GM21825 (cell line): ENCODE measurements at regions not wholly inside any gene's neighbourhood (a gene's known extent, or its start where the extent isn't known, plus 50 kb on each side); places are given as distances from the start of the nearest gene placed in this dataset.
"Not testable (repeated sequence)": the region's sequence is repeated elsewhere in the genome, so short reads cannot be mapped to it uniquely, and the experiment has no call there.

Experiments
- ATAC-seq: cut with Tn5 transposase; IDR thresholded peaks from one replicate; pipeline ENCODE4 v1.9.1; 2021; ENCODE audit warnings: mild to moderate bottlenecking, moderate library complexity; ENCODE audit not compliant: unreplicated experiment

DNA sequence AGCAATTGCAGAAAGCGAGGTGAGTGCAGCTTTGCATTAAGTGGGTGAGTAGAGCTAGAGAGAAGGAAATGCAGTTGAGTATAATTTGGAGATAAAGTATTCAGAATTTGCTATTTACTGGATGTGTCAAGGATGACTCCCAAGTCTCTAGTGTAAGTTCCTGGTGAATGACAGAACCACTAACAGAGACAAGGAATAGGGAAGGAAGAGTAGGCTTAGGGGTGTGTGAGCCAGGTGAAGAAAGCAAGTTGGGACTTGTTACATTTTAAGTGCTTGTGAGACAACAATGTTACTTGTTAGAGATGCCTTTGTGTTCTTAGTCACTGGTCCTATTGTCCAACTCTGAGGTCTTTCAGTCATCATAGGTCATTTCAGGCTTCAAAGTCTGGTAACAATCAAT lies 70.8 kb downstream of the TBC1D26 start:
- ATAC-seq = not testable (repeated sequence)

DNA sequence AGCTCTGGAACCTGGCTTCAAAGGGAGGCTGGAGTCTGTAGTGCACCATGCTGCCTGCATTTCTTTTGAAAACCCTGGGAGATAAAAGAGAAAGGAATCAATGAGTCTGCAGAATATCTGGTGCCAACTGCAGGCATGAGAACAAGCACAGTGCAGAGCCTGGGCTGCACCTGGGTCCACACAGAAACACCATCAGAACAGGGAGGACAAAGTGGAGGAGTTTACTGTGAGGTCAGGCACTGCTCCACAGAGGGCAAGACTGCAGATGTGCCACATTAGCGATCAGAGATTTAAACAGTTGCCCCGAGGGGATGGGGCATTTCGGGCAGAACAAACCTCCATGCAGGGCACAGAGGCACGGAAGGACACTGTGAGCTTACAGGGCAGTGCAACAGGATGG lies 74.7 kb downstream of the TBC1D26 start:
- ATAC-seq = not testable (repeated sequence)

DNA sequence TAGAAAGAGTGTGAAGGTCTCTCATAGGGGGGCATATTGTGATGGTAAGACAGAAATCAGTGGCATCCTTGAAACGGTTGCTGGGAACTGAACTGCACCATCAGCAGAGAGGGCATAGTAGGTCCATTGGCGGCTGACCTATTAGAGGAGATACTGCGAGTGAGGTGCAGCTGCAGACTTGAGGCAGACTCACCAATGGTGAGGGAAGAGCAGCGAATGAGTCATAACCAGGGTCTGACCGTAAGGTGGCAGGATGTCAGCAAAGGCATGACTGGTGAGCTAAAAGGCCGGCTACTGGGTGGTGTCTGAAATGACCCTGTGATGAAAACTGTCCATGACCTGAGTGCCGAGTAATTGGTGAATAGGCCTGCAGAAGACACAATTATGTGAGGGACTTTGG lies 81.3 kb downstream of the TBC1D26 start:
- ATAC-seq = not testable (repeated sequence)

DNA sequence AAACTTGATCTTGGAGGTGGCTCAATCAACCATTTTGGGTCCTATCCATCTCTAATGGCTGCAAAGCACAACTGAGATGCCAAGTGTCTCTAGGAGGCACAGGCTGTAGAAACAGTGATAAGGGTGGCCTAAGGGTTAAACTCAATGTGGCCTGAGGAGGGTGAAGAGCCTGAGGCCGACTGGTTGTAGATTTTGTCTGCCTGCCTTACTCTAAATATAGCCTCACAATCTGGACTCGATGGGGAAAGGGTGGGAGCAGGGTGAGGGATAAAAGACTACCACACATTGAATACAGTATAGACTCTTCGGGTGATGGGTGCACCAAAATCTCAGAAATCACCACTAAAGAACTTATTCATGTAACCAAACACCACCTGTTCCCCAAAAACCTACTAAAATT lies 81.9 kb downstream of the TBC1D26 start:
- not testable (repeated sequence) for ATAC-seq

DNA sequence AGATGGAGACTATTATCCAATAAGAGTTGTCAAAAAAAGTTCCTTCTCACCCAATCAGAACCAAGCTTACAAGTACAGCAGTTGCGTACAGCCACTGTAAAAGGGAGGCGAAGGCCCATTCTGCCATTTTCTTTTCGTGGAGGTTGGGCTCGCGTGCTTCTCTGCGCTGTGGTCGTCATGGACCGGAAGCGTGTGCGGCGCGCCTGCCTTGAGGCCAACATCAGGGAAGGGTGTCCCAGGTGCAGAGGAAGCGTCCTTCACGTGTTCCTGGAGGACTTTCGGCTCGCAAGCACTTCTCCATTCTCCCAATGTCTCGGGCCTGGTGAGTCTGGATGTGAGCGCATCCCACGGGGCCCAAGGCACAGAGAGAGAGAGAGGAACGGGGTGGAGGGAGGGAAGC lies 85.8 kb downstream of the TBC1D26 start:
- ATAC-seq = not testable (repeated sequence)

DNA sequence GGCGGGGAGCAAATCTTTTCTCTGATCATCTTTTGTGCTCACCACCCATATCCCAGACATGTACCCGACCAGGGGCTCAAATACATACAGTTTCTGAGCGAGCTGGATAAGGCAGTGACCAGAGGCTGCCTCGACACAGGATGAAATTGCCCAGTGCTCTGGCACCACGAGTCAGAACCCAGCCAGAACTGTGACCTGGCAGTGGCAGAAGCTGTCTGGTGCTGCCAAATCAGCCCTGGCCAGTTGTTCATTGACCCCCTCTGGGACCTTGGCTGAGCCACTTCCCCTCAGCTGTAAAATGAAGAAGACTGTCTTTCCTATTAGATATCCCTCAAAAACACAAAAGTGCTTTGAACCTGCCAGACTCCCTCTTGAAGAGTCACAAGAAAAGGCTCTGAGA lies 90.2 kb downstream of the TBC1D26 start:
- ATAC-seq = not testable (repeated sequence)

DNA sequence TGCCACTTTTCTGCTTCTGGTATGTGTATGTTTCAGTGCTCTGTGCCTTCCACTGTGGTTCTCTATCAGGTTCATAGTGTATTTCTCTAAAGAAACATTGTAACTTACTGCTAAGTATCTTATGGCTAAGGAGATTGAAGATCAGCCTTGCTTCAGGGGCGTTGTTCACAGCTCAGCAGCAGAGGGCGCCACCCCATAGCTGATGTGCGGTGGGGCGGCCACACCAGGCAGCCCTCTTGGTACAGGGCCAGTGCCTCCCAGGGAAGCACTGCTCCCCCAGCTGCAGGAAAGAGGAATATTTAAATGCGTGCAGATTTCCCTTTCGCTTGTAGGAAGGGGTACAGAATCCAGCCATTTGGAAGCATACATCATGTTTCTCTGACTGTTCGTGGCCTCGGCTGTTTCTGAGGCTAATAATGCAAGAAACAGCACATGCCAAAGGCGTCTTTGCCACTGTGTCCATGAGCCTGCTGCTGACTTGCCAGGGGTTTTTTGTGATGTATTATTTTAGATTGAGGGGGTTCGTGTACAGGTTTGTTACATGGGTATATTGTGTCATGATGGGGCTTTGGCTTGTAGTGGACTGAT lies 96.7 kb downstream of the TBC1D26 start:
- ATAC-seq = not testable (repeated sequence)

DNA sequence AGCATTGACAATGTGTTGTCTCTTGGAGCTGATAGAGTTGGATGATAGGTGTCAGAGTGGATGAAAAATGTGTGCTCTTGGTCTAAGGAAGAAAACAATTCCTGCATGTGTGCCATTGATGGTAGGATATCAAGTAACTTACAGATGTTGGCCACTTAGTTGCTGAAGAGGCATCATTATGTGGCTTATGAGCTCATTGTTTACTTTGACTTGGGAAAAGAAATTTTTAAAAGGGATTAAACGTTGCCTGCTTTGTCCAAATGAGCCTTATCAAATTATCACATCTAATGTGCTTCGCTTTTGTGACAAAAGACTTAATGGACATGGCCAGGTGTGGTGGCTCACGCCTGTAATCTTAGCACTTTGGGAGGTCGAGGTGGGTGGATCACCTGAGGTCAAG lies 98.1 kb downstream of the TBC1D26 start:
- not testable (repeated sequence) for ATAC-seq

DNA sequence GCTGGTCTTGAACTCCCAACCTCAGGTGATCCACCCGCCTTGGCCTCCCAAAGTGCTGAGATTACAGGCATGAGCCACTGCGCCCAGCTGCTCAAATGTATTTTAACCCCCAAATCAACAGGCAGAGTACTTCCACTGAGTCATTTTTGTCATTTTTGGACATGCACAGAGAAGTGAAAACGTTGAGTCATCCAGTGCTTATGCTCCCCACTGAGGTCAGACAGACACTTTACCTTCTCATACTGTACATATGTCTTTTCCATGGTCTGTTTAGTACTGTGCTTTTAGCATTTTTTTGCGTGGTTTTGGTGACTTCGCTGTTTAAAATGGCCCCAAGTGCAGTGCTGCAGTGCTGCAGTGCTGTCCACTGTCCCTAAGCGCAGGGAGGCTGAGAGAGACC lies 99.1 kb downstream of the TBC1D26 start:
- peak; percentile 85 for ATAC-seq

DNA sequence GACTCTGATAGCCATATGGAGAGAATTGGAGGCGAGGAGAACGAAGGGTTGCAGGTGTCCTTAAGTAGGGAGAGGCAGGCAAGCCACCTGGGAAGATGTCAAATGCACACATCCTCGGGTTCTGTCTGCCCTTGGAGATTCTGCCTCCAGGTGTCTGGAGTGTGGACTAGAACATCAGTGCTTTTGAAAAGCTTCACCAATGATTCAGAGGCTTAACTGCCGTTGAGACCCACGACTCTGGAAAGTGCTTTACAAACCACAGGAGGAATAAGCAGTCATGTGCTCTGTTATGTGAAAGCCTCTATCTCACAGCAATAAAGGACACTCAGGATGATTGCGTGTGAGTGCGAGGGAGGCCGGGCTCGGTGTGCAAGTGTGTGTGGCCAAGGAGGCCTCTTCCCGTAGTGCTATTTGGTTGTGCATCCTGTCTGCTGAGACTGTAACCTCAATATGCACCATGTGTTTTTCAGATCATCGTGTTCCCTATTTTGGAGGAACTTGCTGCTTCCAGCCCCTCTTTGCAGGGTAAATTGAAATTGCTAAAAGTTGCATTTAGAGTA lies 100.9 kb downstream of the TBC1D26 start:
- not testable (repeated sequence) for ATAC-seq

DNA sequence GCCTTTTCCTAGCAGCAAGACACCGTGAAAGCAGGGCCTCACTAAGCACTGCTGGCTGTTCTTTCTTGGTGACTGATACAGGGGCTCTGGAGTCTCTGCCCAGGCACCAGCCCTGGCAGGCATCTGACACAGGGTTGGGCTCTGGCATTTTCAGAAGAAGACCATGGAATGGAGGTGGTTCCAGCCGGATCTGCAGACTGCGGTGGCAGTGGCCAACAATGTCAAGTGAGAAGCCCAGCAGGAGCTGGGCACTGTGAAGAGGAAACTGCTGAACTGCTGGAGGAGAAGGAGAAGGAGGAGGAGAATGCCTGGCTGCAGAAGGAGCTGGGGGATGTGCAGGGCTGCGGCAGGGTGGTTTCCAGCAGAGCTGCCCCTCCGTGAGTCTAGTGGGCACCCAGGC lies 101.8 kb downstream of the TBC1D26 start:
- not testable (repeated sequence) for ATAC-seq

DNA sequence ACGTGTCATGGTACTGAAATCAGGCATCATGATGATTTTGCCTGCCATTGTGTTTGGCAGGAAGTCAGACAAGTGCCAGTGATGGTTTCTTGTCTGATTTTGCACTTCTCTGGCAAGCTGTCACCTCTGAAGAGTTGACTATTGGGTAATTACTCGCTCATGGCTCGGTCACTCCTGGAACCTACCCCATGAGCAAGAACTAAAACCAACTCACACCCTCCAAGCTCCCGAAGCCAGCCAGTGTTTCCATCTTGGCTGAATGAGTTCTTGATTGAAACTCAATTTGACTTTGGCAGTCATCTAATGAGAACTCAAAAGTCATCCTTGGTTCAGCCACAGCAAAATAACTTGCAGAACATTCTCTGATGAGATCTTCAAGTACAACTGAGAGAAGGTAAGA lies 103.4 kb downstream of the TBC1D26 start:
- ATAC-seq = not testable (repeated sequence)

DNA sequence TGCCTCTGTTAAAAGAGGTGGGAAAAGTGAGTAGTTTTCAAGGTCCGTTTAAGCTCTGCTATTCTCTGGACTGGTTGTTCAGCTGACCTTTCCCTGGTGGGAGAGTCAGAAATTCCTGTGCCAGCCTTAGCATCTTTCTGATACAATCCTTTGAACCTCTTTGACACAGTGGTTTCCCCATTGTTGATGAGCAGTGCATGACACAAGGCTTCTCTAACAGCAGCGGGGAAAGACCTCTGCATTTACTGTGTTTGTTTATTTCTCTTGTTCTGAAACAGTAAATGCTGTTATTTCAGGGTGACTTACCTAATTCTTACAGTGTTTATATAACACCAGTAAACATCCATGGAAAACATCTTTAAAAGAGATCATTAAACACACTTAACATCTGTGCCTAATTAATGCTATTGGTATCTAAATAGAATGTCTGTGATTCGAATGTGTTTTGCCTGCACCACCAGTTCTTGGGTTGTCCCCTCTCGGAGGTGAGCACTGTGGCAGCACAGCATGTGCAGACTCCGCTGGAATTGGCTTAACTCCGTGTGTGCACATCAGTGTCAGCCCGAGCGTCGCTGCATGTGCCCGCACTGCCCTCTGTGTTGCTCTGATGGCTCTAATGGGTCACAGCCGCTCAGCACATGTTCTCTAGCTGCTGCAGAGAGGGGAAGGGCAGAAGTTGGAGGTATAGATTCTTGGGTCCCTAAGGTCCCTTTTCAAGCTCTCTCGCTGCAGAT lies 104.3 kb downstream of the TBC1D26 start:
- ATAC-seq = not testable (repeated sequence)

DNA sequence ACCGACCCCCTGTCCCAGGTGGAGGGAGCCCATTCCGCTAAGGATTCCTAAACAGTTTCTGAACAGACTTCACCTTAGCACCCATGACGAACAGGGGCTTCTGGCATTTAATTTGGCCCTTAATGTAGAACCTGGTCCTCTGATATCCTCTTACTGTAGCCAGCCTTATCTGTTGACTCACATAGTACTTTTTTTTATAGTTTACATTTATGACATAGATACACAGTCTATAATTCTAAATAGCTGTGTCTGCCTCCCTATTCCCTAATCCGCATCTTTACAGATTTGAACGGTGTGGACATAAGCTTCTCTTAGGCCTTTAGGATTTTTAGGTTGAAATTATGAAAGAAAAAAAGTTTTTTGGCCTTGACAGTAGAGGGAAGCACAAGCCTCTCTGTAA lies 104.9 kb downstream of the TBC1D26 start:
- ATAC-seq = not testable (repeated sequence)

DNA sequence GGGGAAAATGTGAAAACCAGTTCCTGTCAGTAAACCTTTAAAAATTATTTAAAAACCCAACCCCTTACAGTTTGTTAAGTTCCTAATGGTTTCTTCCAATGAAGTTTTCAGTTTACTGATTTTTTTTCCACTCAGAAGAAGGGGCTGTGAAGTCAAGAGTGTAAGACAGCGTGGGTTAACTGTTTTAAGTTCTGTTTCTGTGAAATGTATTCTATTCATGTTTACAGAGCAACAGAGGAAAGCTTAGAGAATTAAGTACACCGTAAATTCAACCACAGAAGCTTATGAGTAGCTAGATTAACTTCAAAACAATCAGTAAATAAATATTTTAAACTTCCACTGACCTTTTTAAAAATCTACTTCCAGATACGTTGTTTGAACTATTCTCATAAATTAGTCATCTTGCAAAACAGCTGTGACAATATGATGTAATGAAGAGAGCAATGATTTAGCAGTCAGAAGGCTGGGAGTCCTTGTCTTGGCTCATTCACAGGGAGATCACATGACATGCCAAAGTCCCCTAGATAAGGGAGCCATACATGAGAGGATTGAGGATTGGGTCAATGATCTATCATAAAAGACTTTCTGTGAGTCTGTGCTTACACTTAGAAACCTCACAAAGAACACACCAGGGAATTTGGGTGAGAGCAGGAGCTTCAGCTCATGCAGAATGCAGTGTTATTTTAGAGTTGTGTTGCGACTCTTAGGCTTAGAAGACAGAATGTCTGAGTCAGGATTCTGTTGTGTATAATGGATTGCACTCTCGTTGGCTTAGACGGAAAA lies 97.3 kb upstream of the ADORA2B start:
- ATAC-seq = not testable (repeated sequence)

DNA sequence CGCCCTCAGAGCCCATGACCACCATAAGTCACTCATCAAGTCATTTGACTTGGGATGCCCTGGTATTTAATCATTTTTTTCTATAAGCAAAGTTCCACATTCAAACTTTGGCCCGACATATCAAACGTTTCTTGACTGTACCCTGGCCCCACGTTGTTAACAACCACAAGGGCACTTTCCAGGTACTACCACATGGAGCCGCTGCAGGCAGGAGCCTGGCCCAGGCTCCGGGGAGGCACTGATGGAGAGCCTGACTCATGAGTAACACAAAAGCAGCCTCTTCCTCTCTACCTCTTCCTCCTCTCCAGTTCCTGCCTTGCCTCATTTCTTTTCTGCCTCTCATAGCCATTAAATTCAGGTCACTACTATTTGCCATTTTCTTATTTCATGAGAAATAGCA lies 95.9 kb upstream of the ADORA2B start:
- ATAC-seq = not testable (repeated sequence)

DNA sequence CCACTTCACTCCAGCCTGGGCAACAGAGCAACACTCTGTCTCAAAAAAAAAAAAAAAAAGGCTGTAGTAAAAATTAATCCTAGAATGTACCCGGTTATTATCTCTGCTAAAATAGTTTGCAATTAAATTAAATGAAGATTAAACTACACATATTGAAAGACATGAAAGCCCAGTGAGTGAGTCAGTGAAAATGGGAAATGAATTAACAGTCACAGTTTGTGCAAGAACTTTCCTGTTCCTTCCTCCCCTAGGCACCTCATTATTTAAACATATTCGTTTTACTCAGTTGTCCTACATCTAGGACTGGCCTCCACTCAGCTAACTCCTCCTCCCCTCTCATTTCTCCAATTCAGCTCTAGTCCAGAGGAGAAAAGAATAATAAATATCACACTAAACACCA lies 94.9 kb upstream of the ADORA2B start:
- not testable (repeated sequence) for ATAC-seq

DNA sequence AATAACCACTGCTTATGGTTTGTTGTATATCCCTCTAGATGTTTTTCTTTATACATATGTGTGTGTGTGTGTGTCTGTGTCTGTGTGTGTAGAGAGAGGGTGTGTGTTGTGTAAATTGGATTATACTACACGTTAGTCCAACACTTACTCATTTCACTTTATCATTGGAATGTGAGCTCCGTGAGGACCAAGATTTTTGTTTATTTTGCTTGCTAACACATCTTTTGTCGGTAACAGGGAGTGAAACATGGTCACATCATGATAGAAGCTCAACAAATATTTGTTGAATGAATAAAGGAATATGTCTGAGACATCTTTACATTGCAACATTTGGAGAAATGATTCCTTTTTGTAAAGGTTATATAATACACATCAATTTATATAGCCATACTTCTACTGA lies 94.2 kb upstream of the ADORA2B start:
- not testable (repeated sequence) for ATAC-seq

DNA sequence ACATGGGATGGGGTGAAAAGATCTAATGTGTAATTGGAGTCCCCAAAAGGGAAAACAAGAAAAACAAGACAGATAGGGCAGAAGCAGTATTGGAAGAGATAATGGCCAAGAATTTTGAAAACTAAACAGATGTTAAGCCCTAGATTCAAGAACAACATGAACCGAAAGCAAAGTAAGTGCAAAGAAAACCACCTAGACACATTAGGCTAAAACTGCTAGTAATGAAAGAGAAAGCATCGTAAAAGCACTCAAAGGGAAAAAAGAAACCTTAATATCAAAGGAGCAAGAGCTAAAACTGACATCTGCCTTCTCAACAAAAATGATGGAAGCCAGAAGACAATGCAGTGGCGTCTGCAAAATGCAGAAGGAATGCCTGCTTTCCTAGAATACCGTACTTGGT lies 92.1 kb upstream of the ADORA2B start:
- peak; percentile 68 for ATAC-seq

DNA sequence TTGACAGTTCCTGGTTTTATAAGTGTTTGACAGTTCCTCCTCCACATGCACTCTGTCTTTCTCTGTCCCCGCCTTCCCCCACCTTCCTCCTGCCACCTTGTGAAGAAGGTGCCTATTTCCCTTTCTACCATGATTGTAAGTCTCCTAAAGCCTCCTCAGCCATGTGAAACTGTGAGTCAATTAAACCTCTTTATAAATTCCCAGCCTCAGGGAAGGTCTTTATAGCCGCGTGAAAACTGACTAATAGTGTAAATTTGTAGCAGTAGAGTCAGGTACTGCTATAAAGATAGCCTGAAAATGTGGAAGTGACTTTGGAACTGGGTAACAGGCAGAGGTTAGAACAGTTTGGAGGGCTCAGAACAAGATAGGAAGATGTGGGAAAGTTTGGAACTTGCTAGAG lies 88.7 kb upstream of the ADORA2B start:
- ATAC-seq = not testable (repeated sequence)

DNA sequence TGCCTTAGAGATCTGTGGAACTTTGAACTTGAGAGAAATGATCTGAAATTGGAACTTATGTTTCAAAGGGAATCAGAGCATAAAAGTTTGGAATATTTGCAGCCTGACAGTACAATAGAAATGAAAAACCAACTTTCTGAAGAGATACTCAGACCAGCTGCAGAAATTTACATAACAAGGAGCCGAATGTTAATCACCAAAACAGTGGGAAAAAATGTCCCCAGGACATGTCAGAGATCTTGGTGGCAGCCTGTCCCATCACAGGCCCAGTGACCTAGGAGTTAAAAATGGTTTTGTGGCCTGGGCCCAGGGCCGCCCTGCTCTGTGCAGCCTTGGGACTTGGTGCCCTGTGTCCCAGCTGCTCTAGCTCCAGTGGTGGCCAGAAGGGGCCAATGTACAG lies 88.2 kb upstream of the ADORA2B start:
- ATAC-seq = not testable (repeated sequence)
